ENCODE measurements at regions not wholly inside any gene's neighbourhood (a gene's known extent, or its start where the extent isn't known, plus 50 kb on each side); places are given as distances from the start of the nearest gene placed in this dataset.

DNA sequence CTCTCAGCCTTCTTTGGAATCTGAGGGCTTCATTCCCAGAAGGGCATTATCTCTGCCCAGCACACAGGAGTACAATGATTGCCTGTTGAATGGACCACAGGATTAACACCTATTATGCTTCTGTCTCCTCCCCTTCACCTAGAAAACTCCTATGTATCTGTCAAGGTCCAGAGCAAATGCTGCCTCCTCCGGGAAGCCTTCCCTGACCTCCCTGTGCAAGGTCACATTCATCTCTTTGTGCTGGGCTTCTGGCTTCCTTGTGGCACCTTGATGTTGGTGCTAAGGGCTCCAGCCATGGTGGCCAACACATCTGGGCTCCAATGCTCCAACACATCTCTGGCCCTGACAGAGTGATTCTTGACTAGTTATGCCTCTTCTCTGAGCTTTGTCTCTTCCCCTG, 49.9 kb upstream of the ATP2B2 start:
- DNase-seq (ENCODE audit: extremely low read depth in 1 of 2, low read depth in 1 of 2) = no peak

- DNase-seq (ENCODE audit: extremely low read depth in 1 of 2, low read depth in 1 of 2) = no peak
Measured at GRCh38 chr3:10556312-10556711, 50.9 kb upstream of the ATP2B2 start.

DNA sequence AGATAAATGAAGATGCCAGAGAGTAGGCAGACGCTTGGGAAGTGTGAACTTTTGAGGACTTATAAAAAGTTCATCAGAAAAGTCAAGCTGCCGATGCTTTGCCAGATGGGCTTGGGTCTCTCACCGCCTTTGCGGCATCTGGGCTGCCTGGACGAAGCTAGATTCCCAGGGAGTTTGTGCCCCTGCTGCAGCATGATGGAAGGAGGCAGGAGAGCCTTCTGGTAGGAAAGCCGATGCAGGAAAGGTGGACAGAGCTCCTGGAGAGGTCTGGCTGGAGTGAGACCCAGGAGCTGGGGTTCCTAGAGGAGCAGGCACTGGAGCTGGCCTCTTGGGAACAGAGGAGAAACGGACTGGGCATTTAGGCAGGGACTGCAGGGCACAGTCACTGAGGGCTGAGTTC, 51.9 kb upstream of the ATP2B2 start:
- no peak for DNase-seq (ENCODE audit: extremely low read depth in 1 of 2, low read depth in 1 of 2)

DNA sequence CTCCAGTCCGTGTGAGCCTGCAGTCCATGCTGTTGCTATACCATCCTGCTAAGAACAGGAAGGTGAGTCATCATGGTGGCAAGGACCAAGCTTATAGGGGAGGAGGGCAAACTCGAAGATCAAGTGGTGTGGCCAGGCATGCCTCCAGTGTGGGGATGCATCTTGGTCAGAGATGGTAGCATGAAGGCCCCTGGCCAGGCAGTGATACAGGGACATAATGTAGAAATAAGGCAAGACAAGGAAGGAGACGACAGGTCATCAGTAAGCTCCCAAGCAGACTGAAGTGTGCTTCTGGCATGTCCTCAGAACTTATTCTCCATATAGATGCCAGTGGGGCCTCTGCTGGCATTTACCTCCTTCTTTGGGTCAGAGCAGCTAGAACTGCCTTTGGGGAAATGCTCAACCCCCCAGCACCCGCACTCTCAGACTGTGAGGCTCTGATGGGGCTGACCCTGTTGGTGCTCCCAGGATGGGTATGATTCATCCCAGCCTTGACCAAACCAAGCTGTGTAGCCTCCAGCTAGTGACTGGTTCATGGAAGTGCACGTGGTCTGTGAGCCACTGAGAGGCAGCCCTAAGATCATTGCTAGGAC, 52.5 kb upstream of the ATP2B2 start:
- DNase-seq (ENCODE audit: extremely low read depth in 1 of 2, low read depth in 1 of 2) = no peak

DNA sequence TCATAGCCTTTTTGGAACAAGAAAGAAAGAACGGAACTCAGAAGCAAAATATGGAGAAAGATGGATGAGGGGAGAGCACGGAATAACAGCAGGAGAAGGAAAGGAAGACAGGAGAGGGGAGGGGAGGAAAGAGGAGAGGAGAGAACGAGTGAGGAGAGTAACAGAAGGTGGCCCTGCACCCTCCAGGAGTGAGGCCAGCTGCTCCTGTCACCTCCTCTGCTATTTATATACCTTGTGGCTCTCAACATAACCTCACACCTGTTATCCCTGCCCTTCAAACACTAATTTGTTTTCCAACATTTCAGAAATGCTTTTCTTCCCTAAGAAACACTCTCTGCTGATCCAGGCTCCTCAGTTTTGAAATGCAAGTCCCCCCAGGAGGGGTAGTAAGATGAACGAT, 53.4 kb upstream of the ATP2B2 start:
- DNase-seq (ENCODE audit: extremely low read depth in 1 of 2, low read depth in 1 of 2) = no peak

- DNase-seq (ENCODE audit: extremely low read depth in 1 of 2, low read depth in 1 of 2) = no peak
Measured at GRCh38 chr3:10560060-10560861, 54.9 kb upstream of the ATP2B2 start.

GRCh38 chr3:10561162-10561945, 56.0 kb upstream of the ATP2B2 start:
- no peak for DNase-seq (ENCODE audit: extremely low read depth in 1 of 2, low read depth in 1 of 2)

DNA sequence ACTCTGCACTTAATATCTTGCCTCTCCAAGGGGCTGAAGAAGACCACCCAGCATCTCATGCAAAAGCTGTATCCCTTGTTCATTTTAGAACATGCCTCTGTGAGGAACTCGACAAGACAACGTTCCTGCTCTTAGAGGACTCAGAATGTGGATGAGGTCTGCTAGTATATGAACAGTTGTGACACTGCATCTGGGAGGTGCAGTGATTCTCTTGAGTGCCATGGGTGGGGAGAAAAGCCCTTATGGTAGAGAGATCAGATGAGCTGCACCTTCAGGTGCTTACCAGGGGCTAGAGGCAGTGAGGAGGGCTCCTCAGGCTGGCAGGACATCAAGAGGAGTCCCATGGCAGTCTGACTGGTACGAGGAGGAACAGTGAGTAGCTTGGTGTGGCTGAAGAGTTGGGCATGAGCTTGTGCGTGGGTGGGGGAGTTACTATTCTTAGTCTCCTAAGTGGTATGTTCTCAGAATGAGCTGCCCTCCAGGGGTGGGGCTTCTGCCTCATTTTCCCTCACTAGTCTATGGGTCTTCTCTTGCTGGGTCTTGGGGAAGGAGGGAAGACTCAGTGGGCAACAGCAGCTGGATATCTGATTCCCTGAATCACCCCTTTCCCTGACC, 56.7 kb upstream of the ATP2B2 start:
- no peak for DNase-seq (ENCODE audit: extremely low read depth in 1 of 2, low read depth in 1 of 2)

DNA sequence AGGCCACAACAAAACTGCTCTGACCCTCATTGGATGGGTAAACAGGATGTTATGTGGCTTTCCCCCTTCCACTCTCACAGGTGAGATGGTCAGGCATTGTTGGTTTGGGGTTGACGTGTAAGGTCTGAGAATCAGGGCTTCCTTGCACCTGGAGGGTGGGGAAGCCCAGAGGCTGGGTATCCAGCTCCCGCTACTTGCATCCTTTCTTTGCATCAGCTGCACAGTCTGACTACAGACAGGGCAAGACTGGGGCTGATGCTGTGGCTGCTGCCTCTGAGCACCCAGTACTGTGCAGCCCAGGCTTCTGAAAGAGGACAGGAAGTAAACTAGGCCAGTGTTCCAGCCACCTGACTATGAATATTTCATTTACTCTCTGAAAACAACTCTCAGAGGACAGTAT, 58.0 kb upstream of the ATP2B2 start:
- DNase-seq (ENCODE audit: extremely low read depth in 1 of 2, low read depth in 1 of 2) = no peak

DNA sequence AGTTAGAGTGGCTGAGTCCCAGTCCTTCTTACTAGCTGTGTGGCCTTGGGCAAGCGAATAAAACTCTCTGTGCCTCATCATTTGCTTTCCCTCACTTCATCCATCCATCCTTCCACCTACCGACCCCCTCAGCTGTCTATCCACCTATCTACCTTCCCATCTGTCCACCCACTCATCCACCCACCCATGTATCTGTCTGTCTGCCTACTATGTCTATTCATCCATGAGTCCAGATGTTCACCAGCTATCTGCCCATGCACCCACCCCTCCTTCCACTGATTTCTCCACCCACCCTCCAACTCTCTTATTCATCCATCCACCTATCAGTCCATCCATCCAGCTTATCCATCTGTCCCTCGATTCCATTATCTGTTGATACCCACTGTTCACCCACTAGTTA, 60.4 kb upstream of the ATP2B2 start:
- no peak for DNase-seq (ENCODE audit: extremely low read depth in 1 of 2, low read depth in 1 of 2)

- no peak for DNase-seq (ENCODE audit: extremely low read depth in 1 of 2, low read depth in 1 of 2)
Measured at GRCh38 chr3:10566451-10566850, 61.1 kb upstream of the ATP2B2 start.

- no peak for DNase-seq (ENCODE audit: extremely low read depth in 1 of 2, low read depth in 1 of 2)
Measured at GRCh38 chr3:10568549-10568948, 63.2 kb upstream of the ATP2B2 start.

DNA sequence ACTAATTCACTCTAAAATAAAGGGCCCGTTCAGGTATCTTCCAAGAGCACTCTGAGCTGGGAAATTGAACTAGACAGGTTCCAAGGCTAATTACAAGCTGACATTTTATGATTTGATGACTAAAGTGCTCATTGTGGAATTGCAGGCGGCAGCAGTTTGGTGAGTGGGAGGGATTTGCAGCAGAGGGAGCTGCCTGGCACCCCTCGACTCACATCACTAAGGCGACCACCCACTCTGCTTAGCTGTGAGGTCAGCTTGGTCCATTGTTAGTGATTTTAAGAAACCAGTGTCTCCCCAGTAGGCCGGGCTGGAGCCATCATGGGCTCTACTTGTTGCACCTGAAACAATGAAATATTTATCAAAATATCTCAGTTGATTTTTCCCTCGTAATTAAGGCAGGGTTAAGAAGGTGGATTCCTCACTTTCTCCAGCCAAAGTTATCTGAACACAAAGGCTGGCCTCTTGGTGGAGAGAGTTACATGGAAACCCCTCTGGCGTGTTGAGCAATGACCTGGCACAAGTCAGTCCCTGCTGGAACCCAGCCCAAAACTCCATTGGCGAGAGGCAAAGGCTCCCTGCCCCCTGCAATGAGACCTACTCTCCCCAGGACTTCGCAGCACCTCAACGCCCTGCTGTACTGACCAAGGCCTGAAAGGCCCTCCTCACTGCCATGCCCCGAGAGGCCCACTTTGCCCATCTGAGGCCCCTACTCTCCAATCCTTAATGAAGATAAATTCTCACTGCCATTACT, 65.0 kb upstream of the ATP2B2 start:
- DNase-seq (ENCODE audit: extremely low read depth in 1 of 2, low read depth in 1 of 2) = no peak

DNA sequence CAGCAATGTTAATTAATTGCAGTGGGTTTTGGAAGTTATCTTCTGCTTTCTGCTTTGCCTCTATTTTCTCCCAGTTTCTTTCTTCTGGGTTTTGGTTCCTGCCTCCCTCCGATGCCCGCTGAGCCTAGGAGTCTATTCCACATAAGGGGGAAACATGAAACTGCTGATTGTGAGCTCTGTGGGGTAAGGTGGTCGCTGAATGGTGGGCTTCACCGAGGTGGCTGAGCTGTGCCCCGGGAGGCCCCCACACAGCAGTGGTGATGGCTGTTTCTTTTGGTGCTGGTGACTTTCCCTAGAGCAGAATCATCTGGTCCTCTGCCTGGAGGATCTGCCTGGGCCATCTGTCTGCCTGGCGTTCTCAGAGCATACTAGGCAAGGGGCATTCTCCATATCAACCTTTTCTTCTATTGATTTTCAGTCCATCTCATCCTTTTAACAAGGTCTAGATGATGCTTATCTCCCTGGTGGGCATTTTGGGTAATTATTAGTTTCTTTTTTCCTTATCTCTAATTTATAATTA, 68.8 kb upstream of the ATP2B2 start:
- DNase-seq (ENCODE audit: extremely low read depth in 1 of 2, low read depth in 1 of 2) = no peak

GRCh38 chr3:10575601-10576160, 70.3 kb upstream of the ATP2B2 start:
- DNase-seq (ENCODE audit: extremely low read depth in 1 of 2, low read depth in 1 of 2) = no peak

DNA sequence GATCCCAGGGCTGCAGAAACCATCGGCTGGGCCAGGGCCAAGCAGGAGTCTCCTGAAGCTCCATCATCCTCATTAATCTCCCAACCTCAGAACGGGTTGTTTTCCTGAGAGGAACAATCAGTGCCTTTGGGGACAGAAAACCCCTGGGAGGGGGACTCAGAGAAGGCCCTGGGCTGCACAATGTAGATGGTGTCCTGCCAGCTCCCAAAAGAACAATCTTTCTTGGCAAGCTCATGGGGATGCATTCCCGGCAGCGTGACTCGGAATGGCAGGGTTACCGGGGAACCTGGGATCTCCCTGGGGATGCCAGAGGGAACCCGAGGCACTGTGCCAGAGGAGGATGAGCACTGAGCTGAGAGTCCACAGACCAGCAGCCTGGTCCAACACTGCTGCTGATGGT, 72.1 kb upstream of the ATP2B2 start:
- DNase-seq (ENCODE audit: extremely low read depth in 1 of 2, low read depth in 1 of 2) = no peak

DNA sequence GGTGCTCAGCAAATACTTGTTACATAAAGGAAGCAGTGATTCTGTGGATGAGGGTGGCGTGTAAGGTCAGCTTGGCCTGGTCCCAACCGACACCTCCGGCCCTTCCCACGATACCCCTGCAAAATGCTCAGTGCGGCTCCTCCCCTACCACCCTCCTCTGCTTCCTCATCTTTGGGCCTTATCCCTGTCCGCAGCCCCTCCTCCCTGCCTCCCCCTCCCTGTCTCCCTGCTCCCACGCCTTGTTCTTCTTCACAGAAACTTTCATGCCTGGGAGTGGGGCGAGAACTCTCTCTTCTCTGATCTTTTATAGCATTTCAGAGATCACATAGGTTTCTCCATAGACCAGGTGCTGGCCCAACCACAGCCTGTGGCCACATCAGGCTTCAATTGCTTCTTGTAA, 75.0 kb upstream of the ATP2B2 start:
- DNase-seq (ENCODE audit: extremely low read depth in 1 of 2, low read depth in 1 of 2) = no peak

GRCh38 chr3:10581251-10581650, 75.9 kb upstream of the ATP2B2 start:
- DNase-seq (ENCODE audit: extremely low read depth in 1 of 2, low read depth in 1 of 2) = no peak

DNA sequence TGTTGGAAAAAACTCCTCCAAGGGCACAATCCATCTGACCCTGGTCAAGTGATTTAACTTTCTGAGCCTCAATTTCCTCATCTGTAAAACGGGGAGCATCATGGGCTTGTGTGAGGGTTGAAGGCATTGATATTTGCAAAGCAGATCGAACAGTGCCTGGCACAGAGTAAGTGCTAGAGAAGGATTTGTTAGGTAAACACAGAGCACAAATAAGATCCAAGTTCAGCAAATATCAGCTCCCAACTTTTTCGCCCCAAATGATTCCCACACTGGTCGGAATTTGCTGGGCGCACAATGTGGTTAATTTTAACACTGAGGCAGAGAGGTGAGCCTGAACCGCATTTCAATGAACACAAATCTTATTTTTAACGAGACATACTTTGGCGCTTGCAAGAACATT, 76.3 kb upstream of the ATP2B2 start:
- DNase-seq (ENCODE audit: extremely low read depth in 1 of 2, low read depth in 1 of 2) = no peak

- no peak for DNase-seq (ENCODE audit: extremely low read depth in 1 of 2, low read depth in 1 of 2)
Measured at GRCh38 chr3:10582733-10583132, 77.3 kb upstream of the ATP2B2 start.
